ENCODE measurements at regions not wholly inside any gene's neighbourhood (a gene's known extent, or its start where the extent isn't known, plus 50 kb on each side); places are given as distances from the start of the nearest gene placed in this dataset.
"Not testable (repeated sequence)": the region's sequence is repeated elsewhere in the genome, so short reads cannot be mapped to it uniquely, and the experiment has no call there.

GRCh38 chr14:42499137-42499536 lies 892.5 kb downstream of the LRFN5 start:
- H3K27me3 ChIP-seq, result no peaks in the 10 kb centered on the region
- DNase-seq, result no peak
- H3K4me3 ChIP-seq, result no peak overlapping the region
- H3K27ac ChIP-seq, result no peak overlapping the region
- H3K4me1 ChIP-seq, result no peaks in the 10 kb centered on the region
- TF ChIP-seq POLR2AphosphoS5 (IDR thresholded peaks at IDR 0.05) (no peak), CTCF (IDR thresholded peaks at IDR 0.05) (no peak), EP300 (IDR thresholded peaks at IDR 0.05; ENCODE audit: low read depth) (no peak), POLR2A (IDR thresholded peaks at IDR 0.05) (no peak)
- H3K36me3 ChIP-seq, result no peaks in the 10 kb centered on the region
- H3K9me3 ChIP-seq, result no peaks in the 10 kb centered on the region
- intact Hi-C loops (cut with DNase I; ENCODE audit: low total_unique reads), result no loop called here
- in situ Hi-C loops (cut with MboI; ENCODE audit: low pct_ligation_motif_present in 1 of 4, low pct_unique_long_range_greater_than_20kb in 1 of 4, low sequenced_read_pairs in 3 of 4), result no loop called here

GRCh38 chr14:42490536-42490935 lies 883.9 kb downstream of the LRFN5 start:
- in situ Hi-C loops (cut with MboI; ENCODE audit: low pct_ligation_motif_present in 1 of 4, low pct_unique_long_range_greater_than_20kb in 1 of 4, low sequenced_read_pairs in 3 of 4) (no loop called here), intact Hi-C loops (cut with DNase I; ENCODE audit: low total_unique reads) (no loop called here)
- H3K4me3 ChIP-seq, result no peak overlapping the region
- H3K27ac ChIP-seq, result no peak overlapping the region
- no peaks in the 10 kb centered on the region for H3K27me3 ChIP-seq
- no peaks in the 10 kb centered on the region for H3K4me1 ChIP-seq
- H3K9me3 ChIP-seq, result no peaks in the 10 kb centered on the region
- no peak for TF ChIP-seq POLR2A (IDR thresholded peaks at IDR 0.05)
- no peak for TF ChIP-seq CTCF (IDR thresholded peaks at IDR 0.05)
- TF ChIP-seq EP300 (IDR thresholded peaks at IDR 0.05; ENCODE audit: low read depth), result no peak
- no peak for TF ChIP-seq POLR2AphosphoS5 (IDR thresholded peaks at IDR 0.05)
- WGBS, 2 donors (ENCODE audit: low coverage in 1 of 2), result 79 to 83% methylated on average over 1 of the region's 1 CpG
- H3K36me3 ChIP-seq, result no peaks in the 10 kb centered on the region
- DNase-seq, result no peak

GRCh38 chr14:42488965-42489364 lies 882.3 kb downstream of the LRFN5 start:
- no peaks in the 10 kb centered on the region for H3K36me3 ChIP-seq
- no peaks in the 10 kb centered on the region for H3K9me3 ChIP-seq
- WGBS, 2 donors (ENCODE audit: low coverage in 1 of 2), result 80 to 89% methylated on average over 1 of the region's 1 CpG
- TF ChIP-seq CTCF (IDR thresholded peaks at IDR 0.05), result no peak
- TF ChIP-seq EP300 (IDR thresholded peaks at IDR 0.05; ENCODE audit: low read depth), result no peak
- no peak for TF ChIP-seq POLR2A (IDR thresholded peaks at IDR 0.05)
- no peak for TF ChIP-seq POLR2AphosphoS5 (IDR thresholded peaks at IDR 0.05)
- H3K27me3 ChIP-seq, result no peaks in the 10 kb centered on the region
- DNase-seq, result no peak
- no peak overlapping the region for H3K27ac ChIP-seq
- no peaks in the 10 kb centered on the region for H3K4me1 ChIP-seq
- in situ Hi-C loops (cut with MboI; ENCODE audit: low pct_ligation_motif_present in 1 of 4, low pct_unique_long_range_greater_than_20kb in 1 of 4, low sequenced_read_pairs in 3 of 4), result no loop called here
- intact Hi-C loops (cut with DNase I; ENCODE audit: low total_unique reads), result no loop called here
- H3K4me3 ChIP-seq, result no peak overlapping the region

GRCh38 chr14:42482345-42482971 lies 875.8 kb downstream of the LRFN5 start:
- H3K27ac ChIP-seq; H3K4me1 ChIP-seq; intact Hi-C loops (cut with DNase I; ENCODE audit: low total_unique reads); H3K36me3 ChIP-seq; H3K27me3 ChIP-seq; in situ Hi-C loops (cut with MboI; ENCODE audit: low pct_ligation_motif_present in 1 of 4, low pct_unique_long_range_greater_than_20kb in 1 of 4, low sequenced_read_pairs in 3 of 4); DNase-seq; H3K4me3 ChIP-seq; H3K9me3 ChIP-seq: not testable (repeated sequence)
- WGBS, 2 donors (ENCODE audit: low coverage in 1 of 2), result 88 to 96% methylated on average over 4 to 30 of the region's 41 CpGs

- H3K9me3 ChIP-seq; DNase-seq; H3K4me3 ChIP-seq; H3K27ac ChIP-seq; H3K36me3 ChIP-seq; H3K4me1 ChIP-seq; in situ Hi-C loops (cut with MboI; ENCODE audit: low pct_ligation_motif_present in 1 of 4, low pct_unique_long_range_greater_than_20kb in 1 of 4, low sequenced_read_pairs in 3 of 4); H3K27me3 ChIP-seq; intact Hi-C loops (cut with DNase I; ENCODE audit: low total_unique reads): not testable (repeated sequence)
- WGBS, 2 donors (ENCODE audit: low coverage in 1 of 2), result 92 to 100% methylated on average over 2 to 8 of the region's 8 CpGs
Observed at GRCh38 chr14:42481714-42482113, 875.0 kb downstream of the LRFN5 start.
